HL-60/S4 treated with retinoic acid at 250 ng/mL for 4 days and 3 days (cell line): ENCODE measurements at regions not wholly inside any gene's neighbourhood (a gene's known extent, or its start where the extent isn't known, plus 50 kb on each side); places are given as distances from the start of the nearest gene placed in this dataset.

ENCODE experiments used
- in situ Hi-C: fragments of 300-500 bp; cut with MboI; formaldehyde crosslinking; loops from 2 replicates; pipeline ENCODE4 v1.7.0; 2022; ENCODE audit warnings: low sequenced_read_pairs

DNA sequence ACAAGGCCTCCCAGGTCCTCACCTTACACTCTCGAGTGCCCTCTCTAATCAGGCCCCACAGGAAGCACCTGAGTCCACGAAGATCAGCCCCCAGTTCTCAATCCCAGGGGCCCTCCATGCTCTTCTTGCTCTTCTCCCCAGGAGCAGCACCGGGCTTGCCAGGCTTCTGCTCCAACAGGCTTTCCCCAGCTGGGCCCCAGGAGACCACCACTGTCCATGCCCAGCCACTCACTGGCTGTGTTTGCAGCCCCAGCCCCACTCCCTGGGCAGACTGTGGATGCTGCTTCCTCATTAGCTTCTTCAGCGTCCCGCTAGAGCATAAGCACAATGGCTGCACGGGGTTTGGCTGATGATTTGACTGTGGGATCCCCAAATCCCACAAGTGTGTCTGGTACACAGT lies 781.9 kb downstream of the GALR1 start:
- in situ Hi-C loops, result no loop called here

DNA sequence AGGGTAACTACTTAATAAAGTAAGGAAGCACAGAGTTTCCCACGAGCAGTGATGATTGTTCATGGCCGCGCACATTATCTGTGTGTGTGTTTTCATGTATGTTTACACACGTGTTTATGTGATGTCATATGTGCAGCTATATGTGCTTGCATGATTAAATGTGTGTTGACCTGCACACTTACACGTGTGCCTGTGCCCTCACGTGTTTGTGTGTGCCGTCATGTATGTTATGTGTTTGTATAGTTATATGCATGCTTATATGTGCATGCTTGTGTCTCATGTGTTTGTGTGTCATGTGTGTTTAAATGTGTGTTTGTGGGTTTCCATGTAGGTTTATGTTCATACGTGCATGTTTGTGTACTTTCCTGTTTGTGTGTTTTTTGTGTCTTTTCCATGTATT lies 782.3 kb downstream of the GALR1 start:
- in situ Hi-C loops, result no loop called here

DNA sequence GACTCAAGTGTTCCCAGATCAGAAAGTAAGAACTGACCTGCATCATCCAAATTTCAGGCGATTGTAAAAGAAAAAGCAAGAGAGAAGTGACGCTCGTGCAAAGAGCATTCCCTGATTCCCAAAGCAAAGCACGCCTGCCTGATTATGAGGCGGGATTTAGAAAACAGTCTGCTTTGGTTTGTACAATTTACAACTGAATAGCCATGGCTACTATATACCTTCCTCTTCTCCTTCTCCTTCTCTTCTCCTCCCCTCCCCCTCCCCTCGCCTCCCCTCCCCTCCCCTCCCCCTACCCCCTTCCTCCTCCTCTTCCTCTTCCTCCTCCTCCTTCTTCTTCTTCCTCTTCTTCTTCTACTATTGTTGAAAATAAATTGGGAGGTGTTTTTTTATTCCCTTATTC lies 782.9 kb downstream of the GALR1 start:
- in situ Hi-C loops, result no loop called here

DNA sequence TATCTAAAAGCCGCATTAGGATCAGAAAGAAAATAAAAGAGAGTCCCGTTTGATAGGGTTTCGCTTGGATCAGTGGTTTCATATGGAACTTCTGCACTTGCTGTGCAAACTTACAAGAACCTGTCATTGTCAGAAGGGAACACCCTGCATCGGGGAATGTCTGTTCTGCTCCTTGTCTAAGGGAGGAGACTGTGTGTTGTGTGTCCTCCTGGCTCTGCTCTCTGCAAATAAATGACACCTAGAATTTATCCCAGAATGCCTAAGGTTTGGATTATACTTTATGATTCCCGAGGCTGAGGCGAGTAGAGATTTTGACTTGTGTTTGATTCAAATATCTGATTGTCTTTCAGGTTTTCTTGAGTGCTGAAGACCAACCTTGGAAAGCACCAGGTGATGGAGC lies 785.1 kb downstream of the GALR1 start:
- in situ Hi-C loops, result no loop called here

DNA sequence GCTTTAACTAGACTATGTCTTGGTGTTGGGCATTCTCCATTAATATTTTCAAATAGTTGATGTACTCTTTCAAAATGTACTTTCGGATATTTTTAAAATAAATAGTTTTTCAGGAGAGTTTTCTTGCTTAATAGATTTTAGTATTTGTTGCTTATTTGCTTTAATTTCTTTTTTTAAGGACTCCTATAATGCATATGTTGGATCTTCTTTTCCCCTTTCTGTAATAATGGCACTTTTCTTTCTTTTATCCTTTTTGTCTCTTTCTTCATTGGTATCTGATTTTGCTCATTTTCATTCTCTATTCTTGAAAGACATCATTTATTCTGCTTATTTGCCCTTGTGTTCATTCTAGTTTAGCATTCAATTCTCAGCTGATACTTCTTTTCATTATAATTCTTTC lies 791.6 kb downstream of the GALR1 start:
- in situ Hi-C loops, result no loop called here

DNA sequence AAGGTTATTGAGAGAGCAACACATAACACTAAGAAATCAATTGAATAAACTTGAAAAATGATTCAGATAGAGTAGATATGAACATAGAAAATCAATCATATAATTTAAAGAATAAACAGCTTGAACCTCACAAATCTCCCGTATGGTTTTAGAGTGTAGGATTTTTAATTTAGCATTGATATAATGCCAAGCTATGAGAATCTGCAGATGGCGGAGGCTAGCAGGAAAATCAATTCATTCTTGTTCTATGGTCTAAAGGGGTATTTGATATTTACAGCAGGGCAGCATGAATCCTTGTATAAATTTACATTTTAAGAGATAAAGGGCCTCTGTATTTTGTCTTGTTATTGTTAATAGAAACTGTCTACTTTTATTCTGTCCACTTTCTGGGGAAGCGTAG lies 797.0 kb downstream of the GALR1 start:
- in situ Hi-C loops, result no loop called here

DNA sequence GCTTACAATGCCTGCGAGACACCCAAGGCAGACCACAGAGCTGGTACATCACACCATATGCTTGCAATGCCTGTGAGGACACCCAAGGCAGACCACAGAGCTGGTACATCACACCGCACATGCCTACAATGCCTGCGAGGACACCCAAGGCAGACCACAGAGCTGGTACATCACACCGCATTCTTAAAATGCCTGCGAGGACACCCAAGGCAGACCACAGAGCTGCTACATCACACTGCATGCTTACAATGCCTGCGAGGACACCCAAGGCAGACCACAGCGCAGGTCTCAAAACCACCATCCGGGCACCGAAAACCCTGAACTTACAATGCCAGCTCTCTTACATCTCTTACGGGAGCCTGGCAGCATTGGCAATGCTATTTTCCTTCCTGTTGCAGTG lies 799.6 kb downstream of the GALR1 start:
- in situ Hi-C loops, result no loop called here

DNA sequence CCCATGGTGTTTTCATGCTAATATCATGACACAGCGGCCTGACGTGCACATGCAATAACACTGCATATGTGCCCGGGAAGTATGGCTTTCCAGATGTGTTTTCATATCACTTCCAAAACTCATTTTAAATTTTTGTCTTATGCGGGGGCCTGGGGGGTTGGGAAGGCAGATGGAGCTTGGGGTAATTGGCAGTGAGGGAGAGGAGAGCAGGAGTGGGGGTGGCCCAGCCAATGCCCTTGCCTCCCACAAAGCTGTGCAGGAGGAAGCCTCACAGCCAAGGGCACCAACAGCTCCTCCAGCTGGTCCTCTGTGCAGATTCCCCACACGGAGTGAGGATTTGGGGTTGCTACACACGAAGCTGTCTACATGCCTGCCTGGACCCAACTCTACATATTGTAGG lies 805.2 kb downstream of the GALR1 start:
- in situ Hi-C loops, result no loop called here

DNA sequence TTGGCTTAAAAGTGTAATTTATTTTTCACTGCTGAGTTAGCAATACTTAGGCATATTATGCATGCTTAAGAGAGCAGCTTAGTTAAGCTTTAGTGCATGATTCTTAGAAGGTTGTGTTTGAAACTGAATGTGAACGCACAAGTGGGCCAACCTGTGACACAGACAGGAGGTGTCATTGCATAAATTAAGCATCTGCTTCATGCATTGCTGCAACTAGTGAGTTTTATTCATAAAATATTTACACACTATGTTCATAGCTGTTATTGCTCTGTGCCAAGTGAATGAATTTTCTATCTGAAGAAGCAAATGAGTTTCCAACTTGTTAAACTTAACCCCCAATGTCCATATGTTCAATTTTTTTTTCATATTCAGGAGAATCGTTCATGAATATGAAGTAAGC lies 806.4 kb downstream of the GALR1 start:
- in situ Hi-C loops, result no loop called here

DNA sequence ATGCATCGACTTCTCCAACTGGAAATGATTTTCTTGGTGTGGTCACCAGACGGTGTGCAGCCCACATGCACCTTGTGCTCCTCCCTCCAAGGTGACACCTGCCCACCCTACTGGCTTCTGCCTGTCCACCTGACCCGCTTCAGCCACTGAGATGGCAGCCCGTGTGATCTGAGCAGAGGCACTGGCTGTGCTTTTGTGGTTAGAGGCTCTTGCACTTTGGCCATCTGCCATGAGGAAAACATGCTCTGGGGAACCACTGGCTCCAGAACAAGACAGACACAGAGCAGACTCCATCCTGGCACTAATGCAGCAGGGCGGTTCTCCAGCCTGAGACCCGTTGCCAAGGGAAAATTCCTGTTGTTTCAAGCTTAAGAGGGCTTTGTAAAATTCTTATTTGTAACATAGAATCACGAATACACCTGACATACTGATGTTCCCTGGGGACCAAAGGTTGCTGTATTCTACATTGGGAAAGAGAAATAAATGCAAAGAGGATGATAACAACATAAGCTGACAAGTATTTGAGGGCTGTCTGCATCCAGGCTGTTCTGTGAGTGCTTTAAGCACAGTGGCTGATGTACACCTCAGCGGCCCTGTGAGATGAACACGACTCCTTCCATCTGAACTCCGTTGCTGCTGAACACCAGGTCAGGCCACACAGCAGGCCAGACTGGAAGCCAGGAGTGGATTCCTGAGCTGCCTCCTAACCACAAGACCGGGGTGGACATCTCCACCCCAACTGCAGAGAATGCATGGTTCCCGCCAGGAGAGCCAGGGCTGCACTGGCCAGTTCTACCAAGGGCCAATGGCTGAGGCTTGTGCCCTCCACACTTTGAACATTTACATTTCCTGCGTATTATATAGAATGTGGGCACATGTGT lies 820.4 kb downstream of the GALR1 start:
- in situ Hi-C loops, result no loop called here

DNA sequence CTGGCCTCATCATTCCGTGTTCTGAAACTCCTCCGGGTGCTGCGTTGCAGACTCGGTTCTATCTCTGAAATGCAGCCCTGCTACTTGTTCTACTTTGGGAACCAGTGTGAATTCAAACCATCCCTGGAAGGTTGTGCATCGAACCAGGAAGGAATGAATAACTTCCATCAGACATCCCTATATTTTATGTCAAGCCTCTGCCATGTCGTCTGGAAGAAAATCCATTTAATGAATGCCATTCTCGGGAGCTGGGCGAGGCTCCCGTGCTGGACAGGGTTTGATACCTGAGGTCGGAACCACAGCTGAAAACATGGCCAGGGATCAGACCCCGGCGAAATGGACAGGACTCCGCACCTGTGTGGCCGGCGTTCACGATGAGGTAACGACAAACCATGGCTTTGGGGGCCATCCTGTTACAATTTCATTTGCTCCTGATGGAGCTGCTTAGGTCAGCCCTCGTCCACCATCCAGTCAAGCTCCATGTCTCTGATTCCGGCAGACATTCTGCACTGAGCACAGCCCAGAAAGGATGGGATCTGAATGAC lies 821.6 kb downstream of the GALR1 start:
- in situ Hi-C loops, result no loop called here

DNA sequence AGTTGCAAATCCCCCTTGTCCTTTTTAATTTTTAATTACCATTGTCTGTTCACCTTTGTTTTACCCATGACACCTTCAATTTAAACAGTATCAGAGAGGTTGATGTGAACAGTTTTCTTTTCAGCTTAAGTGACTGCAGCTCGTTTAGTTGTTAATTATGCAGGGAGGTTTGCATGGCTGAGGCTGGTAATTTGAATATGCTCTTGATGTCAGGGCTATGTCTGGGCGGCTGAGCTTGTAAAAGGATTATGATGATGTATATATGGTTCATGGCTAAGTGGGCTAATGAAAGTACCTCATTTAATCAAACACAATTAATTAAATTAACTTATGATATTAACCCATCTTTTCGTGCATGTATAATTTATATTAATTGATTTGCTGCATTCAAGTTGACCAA lies 822.1 kb downstream of the GALR1 start:
- in situ Hi-C loops, result no loop called here

DNA sequence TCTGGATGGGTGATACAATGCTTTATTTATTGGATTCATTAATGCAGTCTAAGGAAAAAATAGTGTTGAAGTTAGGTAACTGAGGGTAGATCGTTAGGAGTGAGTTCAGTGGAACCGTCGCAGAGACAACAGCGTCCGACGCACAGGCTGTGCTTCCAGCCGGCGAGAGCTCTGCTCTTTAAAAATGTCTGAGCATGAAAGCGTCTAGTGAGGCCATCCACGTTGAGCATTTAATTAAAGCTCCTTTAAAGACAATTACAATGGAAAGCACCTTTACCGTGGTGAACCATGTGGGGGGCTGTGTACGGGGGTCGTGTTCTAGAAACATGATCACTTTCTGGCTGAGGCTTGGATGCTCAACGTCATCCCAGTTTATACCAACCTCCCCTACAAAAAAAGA lies 822.7 kb downstream of the GALR1 start:
- in situ Hi-C loops, result no loop called here

DNA sequence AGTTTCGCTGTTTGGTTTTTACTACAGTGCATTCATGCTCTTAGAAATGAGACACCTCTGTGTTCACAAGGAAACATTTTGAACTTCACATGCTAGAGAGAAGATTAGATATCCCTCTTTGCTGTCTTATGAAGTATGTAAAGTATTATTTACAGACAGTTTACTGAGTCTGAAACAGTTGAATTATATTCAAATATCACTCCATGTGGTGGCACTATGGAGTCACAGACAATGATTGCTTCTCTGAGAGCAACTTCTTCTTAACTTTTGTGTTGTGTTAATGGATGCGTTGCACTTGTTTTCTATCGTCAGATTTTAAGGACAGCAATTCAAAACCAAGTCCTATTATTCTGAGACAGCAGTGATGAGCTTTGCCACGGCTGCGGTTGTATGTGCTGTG lies 823.6 kb downstream of the GALR1 start:
- in situ Hi-C loops, result no loop called here

DNA sequence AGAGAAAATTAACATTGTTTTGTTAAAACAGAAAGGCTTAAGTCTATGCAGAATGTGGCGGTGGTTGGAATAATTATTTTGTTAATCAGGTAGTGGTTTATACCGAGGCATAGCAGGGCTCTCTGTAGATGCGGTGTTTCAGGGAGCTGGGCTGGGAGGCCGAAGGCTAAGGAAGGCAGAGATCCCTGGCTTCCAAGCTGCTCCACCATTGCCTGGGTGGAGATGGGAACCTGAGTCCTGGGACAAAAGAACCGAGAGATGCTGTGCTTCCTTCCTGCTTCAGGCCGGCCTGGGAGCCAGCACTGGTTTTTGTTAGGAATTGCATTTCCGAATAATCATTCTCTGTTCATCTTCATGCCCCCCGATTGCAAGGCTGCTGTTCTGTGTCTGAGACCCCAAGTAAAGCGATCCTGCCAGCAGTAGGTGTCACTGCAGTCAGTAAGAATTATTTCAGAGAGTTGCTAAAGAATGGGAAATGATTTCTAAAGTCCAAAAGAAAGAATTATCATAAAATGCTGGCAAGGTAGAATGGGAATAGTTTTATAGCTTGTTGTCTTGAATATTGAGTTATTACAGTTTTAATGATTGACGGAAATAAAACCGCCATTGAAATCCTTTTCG lies 824.9 kb downstream of the GALR1 start:
- in situ Hi-C loops, result no loop called here

DNA sequence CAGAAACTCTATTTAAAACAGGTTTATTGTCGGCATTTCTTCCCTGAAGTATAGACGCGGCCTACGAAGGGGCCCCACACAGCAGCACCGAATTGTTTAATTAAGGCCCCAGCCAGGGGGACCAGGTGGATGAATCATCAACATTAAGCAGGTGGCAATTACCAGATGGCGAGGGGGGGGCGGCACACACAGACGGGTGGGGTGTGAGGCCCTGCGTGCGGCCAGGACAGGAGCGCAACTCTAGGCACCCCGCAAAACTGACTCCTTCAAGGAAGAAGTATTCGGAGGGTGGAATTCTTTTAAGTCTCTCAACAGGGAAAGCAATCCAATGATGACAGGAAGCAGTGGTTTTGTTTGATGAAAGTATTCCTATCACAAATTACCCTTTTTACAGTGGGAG lies 830.4 kb downstream of the GALR1 start:
- in situ Hi-C loops, result no loop called here

DNA sequence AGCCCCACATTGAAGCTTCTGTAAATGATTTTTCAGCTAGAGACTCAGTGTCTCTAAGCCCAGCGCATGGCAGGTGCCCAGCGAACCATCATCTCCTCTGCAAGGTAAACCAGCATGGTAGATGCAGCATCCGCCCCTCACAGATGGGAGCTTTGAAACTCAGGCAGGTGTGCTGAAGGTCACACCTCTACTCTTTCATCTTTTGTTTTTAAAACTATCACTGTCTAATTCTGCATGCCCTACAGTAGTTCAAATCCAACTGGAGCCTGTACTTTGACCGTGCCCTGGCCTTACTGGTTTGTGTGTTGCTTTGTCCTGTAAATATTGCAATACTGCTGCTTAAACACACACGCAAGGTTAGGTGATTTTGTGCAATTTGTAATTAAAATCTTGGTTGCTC lies 831.1 kb downstream of the GALR1 start:
- in situ Hi-C loops, result no loop called here

DNA sequence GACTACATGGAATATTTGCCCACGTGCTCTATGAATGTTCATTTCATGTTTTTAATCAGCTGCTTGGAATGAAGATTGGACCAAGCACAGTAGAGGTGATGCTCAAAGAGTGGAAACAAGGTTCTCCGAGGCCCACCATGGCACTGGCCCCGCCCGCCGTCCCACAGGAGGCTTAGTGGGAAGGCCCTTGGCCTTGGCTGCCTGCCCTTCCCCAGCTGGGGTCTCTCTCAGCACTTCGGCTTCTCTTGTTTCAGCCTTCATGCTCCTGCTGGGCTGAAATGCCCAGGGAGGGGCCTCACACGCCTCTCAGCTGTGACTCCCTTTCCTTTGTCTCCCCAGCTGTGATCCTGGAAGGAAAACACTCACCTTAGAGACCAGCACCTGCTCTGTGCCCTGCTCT lies 833.2 kb downstream of the GALR1 start:
- in situ Hi-C loops, result no loop called here

DNA sequence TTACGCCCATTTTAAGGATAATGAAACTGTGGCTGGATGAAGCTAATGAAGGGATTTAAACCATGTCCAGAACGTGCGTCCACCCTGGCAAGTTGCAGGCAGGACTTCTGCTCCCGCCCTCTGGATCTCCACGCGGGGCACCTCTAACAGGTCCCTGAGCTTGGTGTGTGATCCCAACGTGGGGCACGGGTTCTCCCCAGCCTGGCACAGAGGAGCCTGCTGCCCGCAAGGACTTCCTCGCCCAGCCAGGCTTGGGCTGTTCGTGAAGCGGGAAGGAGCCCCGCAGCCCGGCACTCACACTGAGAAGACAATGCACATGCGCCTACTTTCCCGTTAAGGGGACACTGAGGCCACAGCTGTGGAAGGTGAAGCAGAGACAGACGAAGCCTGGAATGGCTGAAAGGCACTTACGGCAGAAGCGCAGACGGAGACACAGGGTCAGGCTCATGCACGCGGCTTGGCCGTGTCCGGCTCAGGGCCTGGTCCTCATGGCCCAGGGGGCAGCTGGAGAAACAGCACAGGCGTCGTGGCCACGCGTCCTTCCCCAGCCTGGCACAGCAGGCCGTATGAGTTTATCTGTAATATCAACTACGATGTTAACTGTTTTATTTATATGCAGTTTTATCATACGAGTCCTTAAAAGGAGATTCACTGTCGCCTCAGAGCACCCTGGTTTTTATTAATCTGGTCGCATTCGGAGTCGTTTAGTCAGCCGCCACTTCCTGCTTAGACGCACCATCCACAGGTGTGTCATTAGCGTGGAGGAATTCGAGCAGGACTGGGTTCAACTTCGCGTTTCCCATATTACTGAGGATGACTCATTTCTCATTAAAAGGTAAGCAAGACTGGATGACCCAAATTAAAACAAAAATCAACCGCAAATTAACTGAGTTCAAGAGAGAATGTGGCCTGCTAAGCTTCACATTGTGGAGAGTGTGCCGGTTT lies 835.9 kb downstream of the GALR1 start:
- in situ Hi-C loops, result no loop called here

DNA sequence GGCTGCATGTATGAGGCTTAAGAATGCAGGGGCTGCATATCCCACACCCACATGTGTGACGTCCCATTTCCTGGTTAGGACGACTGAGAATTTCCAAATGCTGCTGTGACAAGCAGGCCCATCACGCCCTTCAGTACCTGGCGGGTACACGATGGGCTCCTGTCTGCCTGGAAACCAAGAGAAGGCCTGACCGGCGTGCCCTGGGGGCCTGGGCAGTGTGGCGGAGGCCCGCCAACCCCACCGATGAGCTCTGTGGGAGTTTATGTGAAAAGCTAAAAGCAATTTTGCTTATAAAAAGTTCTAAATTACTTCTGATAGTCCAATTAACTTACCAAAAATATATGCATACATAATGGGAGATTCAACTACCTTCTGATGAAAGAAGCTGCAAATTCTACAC lies 837.3 kb downstream of the GALR1 start:
- in situ Hi-C loops, result no loop called here

DNA sequence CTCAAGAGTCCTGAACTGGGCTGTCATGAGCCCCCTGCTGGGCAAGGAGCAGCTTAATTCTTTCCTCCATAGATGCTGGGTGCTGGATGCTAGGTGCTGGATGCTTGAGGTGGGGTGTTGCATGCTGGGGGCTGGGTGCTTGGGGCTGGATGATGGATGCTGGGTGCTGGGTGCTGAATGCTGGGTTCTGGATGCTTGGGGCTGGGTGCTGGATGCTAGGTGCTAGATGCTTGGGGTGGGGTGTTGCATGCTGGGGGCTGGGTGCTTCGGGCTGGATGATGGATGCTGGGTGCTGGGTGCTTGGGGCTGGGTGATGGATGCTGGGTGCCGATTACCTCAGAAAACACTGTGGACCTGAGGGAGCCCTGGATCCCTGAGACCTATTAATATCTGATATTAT lies 837.7 kb downstream of the GALR1 start:
- in situ Hi-C loops, result no loop called here
